BJ (cell line): ENCODE measurements at regions not wholly inside any gene's neighbourhood (a gene's known extent, or its start where the extent isn't known, plus 50 kb on each side); places are given as distances from the start of the nearest gene placed in this dataset.

Experiments used
- CTCF ChIA-PET: fragments of 350-600 bp; formaldehyde crosslinking; extraction: SDS; loops from one replicate; lab custom pipeline; 2021; ENCODE audit warnings: antibody characterized with exemption, inconsistent platforms; lab: Yijun Ruan, JAX
- POLR2A ChIA-PET: fragments of 300-600 bp; sonication (Branson Sonifier 250); formaldehyde crosslinking; extraction: SDS; loops from one replicate; lab custom pipeline; 2021; ENCODE audit warnings: antibody characterized with exemption; lab: Charles Lee
- DNase-seq: peaks from one replicate; pipeline ENCODE4 v3.0.0-alpha.2; 2011; ENCODE audit warnings: low read depth
- H3K27me3 ChIP-seq: 2 replicates; pipeline ENCODE4 v1.6.0; 2011; ENCODE audit warnings: low read length; ENCODE audit not compliant: control insufficient read depth, insufficient read depth
- H3K36me3 ChIP-seq: 2 replicates; pipeline ENCODE4 v1.5.1; 2011; ENCODE audit warnings: low read length; ENCODE audit not compliant: control insufficient read depth, insufficient read depth
- H3K4me3 ChIP-seq: 2 replicates; pipeline ENCODE4 v1.5.1; 2011; ENCODE audit warnings: low read depth, mild to moderate bottlenecking, control low read depth, low read length
- CTCF ChIP-seq: IDR thresholded peaks from 2 replicates; pipeline ENCODE4 v1.5.1; 2011; ENCODE audit warnings: low read depth, mild to moderate bottlenecking, control low read depth, inconsistent platforms, low read length, moderate library complexity; ENCODE audit not compliant: insufficient read depth

DNA sequence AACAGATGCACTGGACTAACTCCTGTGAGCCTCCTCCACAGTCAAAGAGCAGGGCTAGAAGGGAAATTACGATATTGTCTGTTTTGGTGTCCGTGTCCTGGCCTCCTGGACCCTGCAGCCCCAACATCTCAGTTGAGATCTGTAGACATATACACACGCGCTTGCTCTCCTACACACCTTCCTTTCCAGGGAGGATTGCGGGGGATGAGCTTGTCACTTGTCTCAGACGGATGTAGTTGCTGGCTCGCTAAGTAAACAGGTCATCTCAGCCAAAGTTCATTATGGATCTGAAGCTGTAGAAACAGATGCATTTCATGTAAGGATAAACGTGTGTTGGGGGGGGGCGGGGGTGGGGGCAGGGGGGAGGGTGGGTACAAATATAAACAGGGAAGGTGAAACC, 549.3 kb downstream of the CCDC171 start:
- no peaks in the 10 kb centered on the region for H3K36me3 ChIP-seq

DNA sequence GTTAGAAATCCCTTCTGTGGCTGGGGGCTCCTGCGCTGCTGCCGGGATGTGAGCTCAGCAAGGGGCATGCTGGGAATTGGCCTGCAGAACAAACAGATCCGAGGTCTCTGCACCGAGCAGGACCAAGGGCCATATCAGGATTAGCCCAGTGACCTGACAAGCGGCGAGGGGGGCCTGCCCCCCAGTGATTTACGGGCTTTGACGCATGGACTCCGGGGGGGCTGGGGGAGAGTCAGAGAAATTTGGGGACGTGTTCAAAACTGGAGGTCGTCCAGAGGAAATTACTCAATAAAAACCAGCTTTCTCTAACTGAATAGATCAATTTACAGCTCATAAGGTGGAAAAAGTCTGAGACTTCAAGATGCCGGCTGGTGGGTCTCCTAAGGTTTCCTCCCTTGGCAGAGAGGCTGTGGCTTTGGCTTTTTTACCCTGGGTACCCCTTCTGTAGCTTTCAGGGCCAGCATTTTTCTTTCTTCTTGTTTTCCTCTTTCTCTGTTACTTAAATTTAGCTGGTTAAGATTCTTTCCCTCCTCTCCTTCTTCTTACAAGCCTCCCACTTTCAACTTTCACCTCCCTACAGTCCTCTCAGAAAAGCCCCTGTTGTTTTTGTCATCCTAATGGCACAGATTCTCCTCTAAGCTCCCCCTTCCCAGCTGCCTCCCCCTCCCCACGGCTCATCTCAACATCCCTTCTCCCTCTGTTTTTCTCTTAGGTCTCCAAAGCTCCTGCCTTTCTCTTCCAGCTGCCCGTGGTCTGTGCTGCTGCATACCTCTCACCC, 551.0 kb downstream of the CCDC171 start:
- DNase-seq = no peak
- H3K4me3 ChIP-seq = no peak overlapping the region
- no peak for TF ChIP-seq CTCF
- CTCF ChIA-PET = interaction anchor here (0.8 to 1.1 kb wide), 3 partner anchors 11 to 40 kb away, joined by 3 read pairs; no protein-coding TSS in a partner anchor
- no peaks in the 10 kb centered on the region for H3K36me3 ChIP-seq
- H3K27me3 ChIP-seq = no peaks in the 10 kb centered on the region
- POLR2A ChIA-PET = no interaction called here

More for the DNA sequence above, 549.3 kb downstream of the CCDC171 start:
- H3K4me3 ChIP-seq = no peak overlapping the region
- 0 out of 2 replicates have a peak, but pooled peaks cover 2% of the 10 kb centered on the region for H3K27me3 ChIP-seq
- TF ChIP-seq CTCF = no peak
- no peak for DNase-seq
- ChIA-PET POLR2A (no interaction called here), CTCF (no interaction called here)

- CTCF ChIA-PET = no interaction called here
- POLR2A ChIA-PET = no interaction called here
- DNase-seq = no peak
Measured at GRCh38 chr9:16105168-16106020, 552.6 kb downstream of the CCDC171 start.

DNA sequence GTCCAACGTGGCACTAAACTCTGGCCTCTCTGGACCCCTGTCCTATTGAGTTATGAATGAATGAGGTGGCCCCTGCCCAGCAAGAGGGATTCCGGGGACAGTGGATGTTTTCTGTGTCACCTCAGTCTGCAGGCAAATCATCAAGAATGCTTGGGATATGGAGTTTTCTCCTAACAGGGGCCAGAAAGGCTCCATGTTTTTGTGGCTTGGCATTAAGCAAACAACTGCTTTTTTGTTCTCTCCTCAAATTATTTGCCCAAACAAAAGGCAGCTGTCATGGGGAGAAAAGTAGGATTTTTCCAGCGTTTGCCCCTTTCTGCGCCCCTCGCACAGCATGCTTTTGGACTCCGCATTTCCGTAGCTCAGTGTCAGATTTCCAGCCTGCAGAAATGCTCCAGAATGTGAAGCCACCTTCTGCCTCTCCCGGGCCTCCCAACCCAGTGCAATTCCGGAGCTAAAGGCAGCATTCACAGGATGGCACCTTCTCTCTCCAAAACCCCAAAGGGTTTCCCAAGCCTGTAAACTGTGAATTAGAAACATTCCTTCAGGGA, 553.3 kb downstream of the CCDC171 start:
- H3K4me3 ChIP-seq = no peak overlapping the region
- CTCF ChIA-PET = no interaction called here
- no peak for DNase-seq
- no peaks in the 10 kb centered on the region for H3K27me3 ChIP-seq
- no peak for TF ChIP-seq CTCF
- POLR2A ChIA-PET = no interaction called here
- H3K36me3 ChIP-seq = no peaks in the 10 kb centered on the region

More at GRCh38 chr9:16105168-16106020, 552.6 kb downstream of the CCDC171 start:
- TF ChIP-seq CTCF = no peak
- no peak overlapping the region for H3K4me3 ChIP-seq
- H3K36me3 ChIP-seq = no peaks in the 10 kb centered on the region
- H3K27me3 ChIP-seq = no peaks in the 10 kb centered on the region

- ChIA-PET CTCF (no interaction called here), POLR2A (no interaction called here)
- Histone ChIP-seq H3K4me3 (no peak overlapping the region), H3K36me3 (no peaks in the 10 kb centered on the region), H3K27me3 (no peaks in the 10 kb centered on the region)
- DNase-seq = no peak
- no peak for TF ChIP-seq CTCF
Measured at GRCh38 chr9:16112116-16112515, 559.3 kb downstream of the CCDC171 start.
